ENCODE measurements at regions not wholly inside any gene's neighbourhood (a gene's known extent, or its start where the extent isn't known, plus 50 kb on each side); places are given as distances from the start of the nearest gene placed in this dataset.

DNA sequence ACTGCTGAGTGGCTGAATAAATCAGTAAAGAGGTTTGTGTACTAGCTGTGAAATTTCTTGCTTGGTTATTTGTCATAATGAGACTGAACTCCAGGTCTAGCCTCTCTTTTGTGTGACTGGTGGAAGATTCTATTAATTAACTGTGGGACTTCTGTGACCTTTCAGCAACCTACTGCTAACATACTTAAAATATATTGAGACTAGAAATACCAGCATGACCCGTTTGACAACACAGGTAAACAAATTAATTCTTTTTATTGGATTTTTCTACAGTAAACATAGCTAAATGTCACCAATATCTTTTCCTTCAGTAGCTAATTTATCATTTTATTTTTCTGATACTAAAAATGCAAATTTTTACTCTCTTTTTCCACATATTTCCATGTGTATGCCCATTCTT lies 390.4 kb upstream of the KCNN2 start:
- TF ChIP-seq POLR2A (IDR thresholded peaks at IDR 0.05; ENCODE audit: low read depth, low read length) (no peak), TAF1 (IDR thresholded peaks at IDR 0.05; ENCODE audit: borderline replicate concordance, low read depth, low read length) (no peak), POLR2AphosphoS5 (IDR thresholded peaks at IDR 0.05; ENCODE audit: low read depth, low read length) (no peak)

Measured in GM12892 (cell line).